Gastroesophageal sphincter (tissue), 4 donors: ENCODE measurements at regions not wholly inside any gene's neighbourhood (a gene's known extent, or its start where the extent isn't known, plus 50 kb on each side); places are given as distances from the start of the nearest gene placed in this dataset.

Source experiments
- ATAC-seq: fragments of 150-250 bp; one replicate; pipeline ENCODE4 v1.9.1; 2016; ENCODE audit warnings: mild to moderate bottlenecking, moderate library complexity
- H3K27ac ChIP-seq, 4 donors: fragments of 200-600 bp; sonication (generic) in 3 of 4; 1 replicate in 3 of 4; 2 replicates in 1 of 4; pipeline ENCODE4 v1.5.1; 2016 to 2019
- H3K27me3 ChIP-seq: fragments of 200-600 bp; sonication (generic); one replicate; pipeline ENCODE4 v1.5.1; 2019
- H3K36me3 ChIP-seq, 2 donors: fragments of 200-600 bp; sonication (generic); one replicate each; pipeline ENCODE4 v1.5.1; 2019; ENCODE audit warnings: control low read depth in 1 of 2
- H3K4me1 ChIP-seq, 3 donors: fragments of 200-600 bp; sonication (generic); 1 replicate in 2 of 3; 2 replicates in 1 of 3; pipeline ENCODE4 v1.5.1; 2016 to 2019; ENCODE audit warnings: control low read depth in 2 of 3
- H3K4me3 ChIP-seq, 2 donors: fragments of 200-600 bp; sonication (generic); one replicate each; pipeline ENCODE4 v1.5.1; 2019; ENCODE audit warnings: mild to moderate bottlenecking in 1 of 2, moderate library complexity in 1 of 2
- H3K9me3 ChIP-seq, 3 donors: fragments of 200-600 bp; sonication (generic); one replicate each; pipeline ENCODE4 v1.5.1; 2017 to 2019; ENCODE audit warnings: control low read depth in 2 of 3
- CTCF ChIP-seq, 4 experiments: fragments of 200-600 bp in 2 of 4; fragments of 450-650 bp in 2 of 4; sonication (generic) in 1 of 4; IDR thresholded peaks; one replicate each; pipeline ENCODE4 v1.5.1; 2017 to 2019; ENCODE audit warnings: antibody characterized with exemption in 4 of 4, mild to moderate bottlenecking in 2 of 4, moderate library complexity in 2 of 4
- EP300 ChIP-seq: sonication (generic); formaldehyde crosslinking; IDR thresholded peaks from one replicate; pipeline ENCODE4 v1.6.1; 2017; ENCODE audit warnings: antibody characterized with exemption, mild to moderate bottlenecking
- POLR2A ChIP-seq, 2 donors: fragments of 450-650 bp; IDR thresholded peaks; one replicate each; pipeline ENCODE4 v1.6.1; 2017; ENCODE audit warnings: antibody characterized with exemption in 2 of 2, mild to moderate bottlenecking in 2 of 2, moderate library complexity in 1 of 2
- POLR2AphosphoS5 ChIP-seq: sonication (generic); formaldehyde crosslinking; IDR thresholded peaks from one replicate; pipeline ENCODE4 v1.6.1; 2017; ENCODE audit warnings: antibody characterized with exemption
- WGBS, 2 donors: methylation state at CpG; one replicate each; pipeline ENCODE4 v1.1.5; 2018; ENCODE audit warnings: low coverage in 1 of 2; 5-methylcytosine and 5-hydroxymethylcytosine counted together

GRCh38 chr11:97231231-97231630, 841.4 kb downstream of the JRKL start:
- no peak for ATAC-seq
- H3K27ac ChIP-seq, result no peak overlapping the region
- H3K36me3 ChIP-seq, result no peaks in the 10 kb centered on the region
- no peaks in the 10 kb centered on the region for H3K27me3 ChIP-seq
- H3K4me1 ChIP-seq, result no peaks in the 10 kb centered on the region
- TF ChIP-seq CTCF (IDR thresholded peaks at IDR 0.05) (no peak), EP300 (no peak), POLR2A (IDR thresholded peaks at IDR 0.05) (no peak), POLR2AphosphoS5 (no peak)
- no peak overlapping the region for H3K4me3 ChIP-seq
- H3K9me3 ChIP-seq, result no peaks in the 10 kb centered on the region

GRCh38 chr11:97234016-97234415, 844.2 kb downstream of the JRKL start:
- Histone ChIP-seq H3K9me3 (no peaks in the 10 kb centered on the region), H3K36me3 (no peaks in the 10 kb centered on the region), H3K4me3 (no peak overlapping the region), H3K27ac (no peak overlapping the region), H3K4me1 (no peaks in the 10 kb centered on the region), H3K27me3 (no peaks in the 10 kb centered on the region)
- TF ChIP-seq EP300 (no peak), POLR2A (IDR thresholded peaks at IDR 0.05) (no peak), CTCF (IDR thresholded peaks at IDR 0.05) (no peak), POLR2AphosphoS5 (no peak)
- 50 to 53% methylated on average over 3 of the region's 3 CpGs for WGBS, 2 donors
- no peak for ATAC-seq

GRCh38 chr11:97237151-97237550, 847.3 kb downstream of the JRKL start:
- WGBS, 2 donors, result 85 to 100% methylated on average over 2 of the region's 2 CpGs

GRCh38 chr11:97247601-97248000, 857.8 kb downstream of the JRKL start:
- Histone ChIP-seq H3K36me3 (no peaks in the 10 kb centered on the region), H3K4me1 (no peaks in the 10 kb centered on the region), H3K27me3 (no peaks in the 10 kb centered on the region), H3K4me3 (no peak overlapping the region), H3K9me3 (no peaks in the 10 kb centered on the region), H3K27ac (no peak overlapping the region)
- no peak for ATAC-seq
- 89% methylated on average over 1 of the region's 3 CpGs; no CpG with 5 or more reads in 1 of the 2 donors for WGBS, 2 donors
- TF ChIP-seq POLR2A (IDR thresholded peaks at IDR 0.05) (no peak), EP300 (no peak), CTCF (IDR thresholded peaks at IDR 0.05) (no peak), POLR2AphosphoS5 (no peak)

More at GRCh38 chr11:97237151-97237550, 847.3 kb downstream of the JRKL start:
- TF ChIP-seq EP300, result no peak
- no peak for TF ChIP-seq CTCF (IDR thresholded peaks at IDR 0.05)
- TF ChIP-seq POLR2A (IDR thresholded peaks at IDR 0.05), result no peak
- TF ChIP-seq POLR2AphosphoS5, result no peak
- no peak overlapping the region for H3K27ac ChIP-seq
- no peaks in the 10 kb centered on the region for H3K27me3 ChIP-seq
- no peak overlapping the region for H3K4me3 ChIP-seq
- H3K4me1 ChIP-seq, result no peaks in the 10 kb centered on the region
- H3K36me3 ChIP-seq, result no peaks in the 10 kb centered on the region
- no peaks in the 10 kb centered on the region for H3K9me3 ChIP-seq
- no peak for ATAC-seq

GRCh38 chr11:97254790-97255189, 865.0 kb downstream of the JRKL start:
- ATAC-seq, result no peak
- H3K4me1 ChIP-seq, result no peaks in the 10 kb centered on the region
- H3K27ac ChIP-seq, result no peak overlapping the region
- no peaks in the 10 kb centered on the region for H3K9me3 ChIP-seq
- H3K4me3 ChIP-seq, result no peak overlapping the region
- H3K36me3 ChIP-seq, result no peaks in the 10 kb centered on the region
- WGBS, 2 donors, result 28 to 39% methylated on average over 1 of the region's 1 CpG
- H3K27me3 ChIP-seq, result no peaks in the 10 kb centered on the region
- TF ChIP-seq CTCF (IDR thresholded peaks at IDR 0.05), result no peak
- no peak for TF ChIP-seq POLR2A (IDR thresholded peaks at IDR 0.05)
- TF ChIP-seq EP300, result no peak
- no peak for TF ChIP-seq POLR2AphosphoS5
